ENCODE measurements at regions not wholly inside any gene's neighbourhood (a gene's known extent, or its start where the extent isn't known, plus 50 kb on each side); places are given as distances from the start of the nearest gene placed in this dataset.

- TF ChIP-seq, protein P1, sequence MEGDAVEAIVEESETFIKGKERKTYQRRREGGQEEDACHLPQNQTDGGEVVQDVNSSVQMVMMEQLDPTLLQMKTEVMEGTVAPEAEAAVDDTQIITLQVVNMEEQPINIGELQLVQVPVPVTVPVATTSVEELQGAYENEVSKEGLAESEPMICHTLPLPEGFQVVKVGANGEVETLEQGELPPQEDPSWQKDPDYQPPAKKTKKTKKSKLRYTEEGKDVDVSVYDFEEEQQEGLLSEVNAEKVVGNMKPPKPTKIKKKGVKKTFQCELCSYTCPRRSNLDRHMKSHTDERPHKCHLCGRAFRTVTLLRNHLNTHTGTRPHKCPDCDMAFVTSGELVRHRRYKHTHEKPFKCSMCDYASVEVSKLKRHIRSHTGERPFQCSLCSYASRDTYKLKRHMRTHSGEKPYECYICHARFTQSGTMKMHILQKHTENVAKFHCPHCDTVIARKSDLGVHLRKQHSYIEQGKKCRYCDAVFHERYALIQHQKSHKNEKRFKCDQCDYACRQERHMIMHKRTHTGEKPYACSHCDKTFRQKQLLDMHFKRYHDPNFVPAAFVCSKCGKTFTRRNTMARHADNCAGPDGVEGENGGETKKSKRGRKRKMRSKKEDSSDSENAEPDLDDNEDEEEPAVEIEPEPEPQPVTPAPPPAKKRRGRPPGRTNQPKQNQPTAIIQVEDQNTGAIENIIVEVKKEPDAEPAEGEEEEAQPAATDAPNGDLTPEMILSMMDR (IDR thresholded peaks at IDR 0.05), result no peak
- TF ChIP-seq POLR2A (IDR thresholded peaks at IDR 0.05) (no peak), EP300 (IDR thresholded peaks at IDR 0.05) (no peak)
Measured at GRCh38 chr1:60535713-60536112, 462.1 kb upstream of the C1orf87 start.

Data from tibial nerve (tissue), 4 donors.